ENCODE measurements at regions not wholly inside any gene's neighbourhood (a gene's known extent, or its start where the extent isn't known, plus 50 kb on each side); places are given as distances from the start of the nearest gene placed in this dataset.

- DNase-seq (ENCODE audit: low spot score): no peak
- TF ChIP-seq CTCF (IDR thresholded peaks at IDR 0.05; ENCODE audit: extremely low read depth, missing control alignments): no peak
These were observed 437.4 kb downstream of the MEIS1 start for GRCh38 chr2:66872081-66872985.

DNA sequence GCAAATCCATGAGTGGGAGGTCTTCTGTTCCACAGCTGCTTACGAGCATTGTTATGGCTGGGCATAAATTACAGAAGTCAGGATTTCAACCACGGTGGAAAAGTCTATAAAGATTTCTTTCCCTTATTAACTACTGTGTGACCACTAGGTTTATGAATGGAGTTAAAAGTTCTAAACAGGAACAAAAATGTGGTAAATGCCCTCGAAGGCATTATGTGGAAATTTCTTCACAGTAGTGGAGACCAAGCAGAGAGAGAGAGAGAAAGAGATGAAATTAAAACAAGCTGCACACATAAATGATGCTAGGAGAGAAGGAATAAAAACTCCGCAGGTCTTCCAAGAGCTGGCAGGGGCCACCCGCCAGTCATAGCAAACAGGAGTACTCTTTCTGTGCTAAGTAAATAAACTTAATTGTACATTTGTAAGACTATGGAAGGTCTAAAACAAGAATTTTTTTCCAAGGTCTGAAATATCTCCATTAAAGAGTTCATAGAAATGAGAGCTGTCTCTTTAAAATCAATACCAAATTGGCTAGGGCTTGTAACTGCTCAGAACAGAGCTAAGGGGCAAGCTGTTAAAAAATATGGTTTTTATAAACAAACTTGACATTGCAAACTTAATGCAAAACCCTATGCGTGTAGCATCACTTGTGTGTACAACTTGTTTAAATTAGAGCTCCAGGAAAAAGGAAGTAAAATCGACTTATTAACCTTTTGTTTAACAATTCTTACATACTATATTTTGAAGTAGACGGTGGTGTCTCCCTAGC is 438.2 kb downstream of the MEIS1 start:
- DNase-seq (ENCODE audit: low spot score): no peak
- no peak for TF ChIP-seq CTCF (IDR thresholded peaks at IDR 0.05; ENCODE audit: extremely low read depth, missing control alignments)

GRCh38 chr2:66874411-66874810 is 439.5 kb downstream of the MEIS1 start:
- no peak for TF ChIP-seq CTCF (IDR thresholded peaks at IDR 0.05; ENCODE audit: extremely low read depth, missing control alignments)
- DNase-seq (ENCODE audit: low spot score): no peak

DNA sequence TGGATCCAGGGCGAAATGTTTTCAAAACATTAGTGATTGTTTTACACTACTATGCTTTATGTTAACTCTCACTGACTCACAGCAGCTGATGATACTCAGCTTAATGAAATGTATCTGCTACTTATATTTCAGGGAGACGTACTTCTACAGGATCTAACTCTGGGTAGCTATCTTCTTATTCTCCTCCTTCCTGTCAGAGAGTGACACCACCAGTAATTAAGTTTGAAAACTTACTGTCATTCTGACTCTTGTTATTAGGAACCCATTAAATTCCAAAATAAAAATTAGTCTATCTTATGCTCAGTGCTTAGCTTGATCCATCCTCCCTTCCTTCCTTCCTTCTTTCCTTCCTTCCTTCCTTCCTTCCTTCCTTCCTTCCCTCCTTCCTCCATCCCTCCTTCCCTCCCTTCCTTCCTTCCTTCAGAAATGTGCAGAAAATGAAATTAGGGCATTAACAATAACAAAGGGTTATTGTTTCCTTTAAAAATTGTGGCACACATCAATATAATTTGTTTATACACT is 441.1 kb downstream of the MEIS1 start:
- DNase-seq (ENCODE audit: low spot score): no peak
- no peak for TF ChIP-seq CTCF (IDR thresholded peaks at IDR 0.05; ENCODE audit: extremely low read depth, missing control alignments)

- no peak for DNase-seq (ENCODE audit: low spot score)
- TF ChIP-seq CTCF (IDR thresholded peaks at IDR 0.05; ENCODE audit: extremely low read depth, missing control alignments): no peak
These were observed 451.0 kb downstream of the MEIS1 start for GRCh38 chr2:66885775-66886383.

DNA sequence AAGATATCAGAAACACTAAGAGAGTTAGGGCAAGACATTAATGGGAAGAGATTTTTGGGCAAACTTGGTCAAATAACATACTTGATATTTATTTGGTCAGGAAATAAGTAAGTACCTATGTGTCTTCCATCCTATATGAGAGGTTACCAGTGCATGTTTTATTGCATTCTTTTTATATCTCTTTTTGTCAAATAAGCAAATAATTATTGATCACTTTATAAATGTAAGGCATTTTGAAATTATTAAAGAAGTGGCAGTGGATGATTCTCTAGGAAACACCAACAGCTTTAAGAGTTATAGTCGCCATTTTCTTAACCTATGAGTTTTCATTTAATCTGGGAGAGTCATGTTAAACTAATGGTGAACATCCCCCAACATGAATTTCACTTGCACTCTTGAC is 453.3 kb downstream of the MEIS1 start:
- DNase-seq (ENCODE audit: low spot score): no peak
- TF ChIP-seq CTCF (IDR thresholded peaks at IDR 0.05; ENCODE audit: extremely low read depth, missing control alignments): no peak
